ENCODE measurements at regions not wholly inside any gene's neighbourhood (a gene's known extent, or its start where the extent isn't known, plus 50 kb on each side); places are given as distances from the start of the nearest gene placed in this dataset.
"Not testable (repeated sequence)": the region's sequence is repeated elsewhere in the genome, so short reads cannot be mapped to it uniquely, and the experiment has no call there.

GRCh38 chr15:87669846-87670245, 586.7 kb downstream of the NTRK3 start:
- no peak for DNase-seq (ENCODE audit: low read depth, low spot score)
- TF ChIP-seq, protein P1, sequence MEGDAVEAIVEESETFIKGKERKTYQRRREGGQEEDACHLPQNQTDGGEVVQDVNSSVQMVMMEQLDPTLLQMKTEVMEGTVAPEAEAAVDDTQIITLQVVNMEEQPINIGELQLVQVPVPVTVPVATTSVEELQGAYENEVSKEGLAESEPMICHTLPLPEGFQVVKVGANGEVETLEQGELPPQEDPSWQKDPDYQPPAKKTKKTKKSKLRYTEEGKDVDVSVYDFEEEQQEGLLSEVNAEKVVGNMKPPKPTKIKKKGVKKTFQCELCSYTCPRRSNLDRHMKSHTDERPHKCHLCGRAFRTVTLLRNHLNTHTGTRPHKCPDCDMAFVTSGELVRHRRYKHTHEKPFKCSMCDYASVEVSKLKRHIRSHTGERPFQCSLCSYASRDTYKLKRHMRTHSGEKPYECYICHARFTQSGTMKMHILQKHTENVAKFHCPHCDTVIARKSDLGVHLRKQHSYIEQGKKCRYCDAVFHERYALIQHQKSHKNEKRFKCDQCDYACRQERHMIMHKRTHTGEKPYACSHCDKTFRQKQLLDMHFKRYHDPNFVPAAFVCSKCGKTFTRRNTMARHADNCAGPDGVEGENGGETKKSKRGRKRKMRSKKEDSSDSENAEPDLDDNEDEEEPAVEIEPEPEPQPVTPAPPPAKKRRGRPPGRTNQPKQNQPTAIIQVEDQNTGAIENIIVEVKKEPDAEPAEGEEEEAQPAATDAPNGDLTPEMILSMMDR (IDR thresholded peaks at IDR 0.05; ENCODE audit: low read depth, low read length): no peak
- in situ Hi-C loops (cut with HindIII; ENCODE audit: low sequenced_read_pairs): no loop called here
- H3K4me3 ChIP-seq (ENCODE audit: low read depth, low read length): no peak overlapping the region

DNA sequence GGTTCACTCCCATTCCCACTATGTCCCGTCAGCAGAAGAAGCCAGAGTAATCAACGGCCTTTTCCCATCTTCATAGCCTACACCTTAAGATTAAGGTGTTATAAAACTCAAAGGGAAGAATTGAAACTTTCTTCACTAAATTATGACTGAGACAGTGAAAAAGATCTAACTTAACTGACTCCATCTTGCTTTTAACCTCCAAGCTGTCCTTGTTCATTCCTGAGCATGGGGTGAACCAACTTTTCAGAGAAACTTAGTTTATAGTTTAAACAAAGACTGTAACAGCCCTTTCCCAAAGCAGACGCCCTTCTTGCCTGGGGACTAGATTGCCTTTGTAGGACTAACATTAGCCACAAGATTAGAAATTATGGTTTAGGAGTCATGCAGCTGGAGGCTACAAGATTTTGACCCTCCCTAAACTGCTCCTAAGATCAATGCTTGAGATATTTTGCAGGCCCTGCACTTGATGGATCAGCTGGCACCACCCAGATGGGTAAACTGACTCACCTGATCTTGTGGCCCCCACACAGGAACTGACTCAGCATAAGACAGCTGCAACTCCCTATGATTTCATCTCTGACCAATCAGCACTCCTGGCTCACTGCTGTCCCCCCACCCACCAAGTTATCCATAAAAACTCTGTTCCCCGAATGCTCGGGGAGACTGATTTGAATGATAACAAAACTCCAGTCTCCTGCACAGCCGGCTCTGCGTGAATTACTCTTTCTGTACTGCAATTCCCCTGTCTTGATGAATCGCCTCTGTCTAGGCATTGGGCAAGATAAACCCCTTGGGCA, 587.6 kb downstream of the NTRK3 start:
- DNase-seq (ENCODE audit: low read depth, low spot score); in situ Hi-C loops (cut with HindIII; ENCODE audit: low sequenced_read_pairs); H3K4me3 ChIP-seq (ENCODE audit: low read depth, low read length): not testable (repeated sequence)

GRCh38 chr15:87667643-87668042, 588.9 kb downstream of the NTRK3 start:
- DNase-seq (ENCODE audit: low read depth, low spot score): peak; percentile 19
- in situ Hi-C loops (cut with HindIII; ENCODE audit: low sequenced_read_pairs): no loop called here

DNA sequence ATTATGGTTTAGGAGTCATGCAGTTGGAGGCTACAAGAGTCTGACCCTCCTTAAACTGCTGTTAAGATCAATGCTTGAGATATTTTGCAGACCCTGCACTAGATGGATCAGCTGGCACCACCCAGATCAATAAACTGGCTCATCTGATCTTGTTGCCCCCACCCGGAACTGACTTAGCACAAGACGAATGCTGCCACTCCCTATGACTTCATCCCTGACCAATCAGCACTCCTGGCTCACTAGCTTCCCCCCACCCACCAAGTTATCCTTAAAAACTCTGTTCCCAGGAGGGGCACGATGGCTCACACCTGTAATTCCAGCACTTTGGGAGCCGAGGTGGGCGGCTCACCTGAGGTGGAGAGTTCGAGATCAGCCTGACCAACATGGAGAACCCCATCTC, 594.0 kb downstream of the NTRK3 start:
- no peak for DNase-seq (ENCODE audit: low read depth, low spot score)
- H3K4me3 ChIP-seq (ENCODE audit: low read depth, low read length): no peak overlapping the region
- in situ Hi-C loops (cut with HindIII; ENCODE audit: low sequenced_read_pairs): no loop called here
- TF ChIP-seq, protein P1 (IDR thresholded peaks at IDR 0.05; ENCODE audit: low read depth, low read length): no peak

More at GRCh38 chr15:87667643-87668042, 588.9 kb downstream of the NTRK3 start:
- TF ChIP-seq, protein P1 (IDR thresholded peaks at IDR 0.05; ENCODE audit: low read depth, low read length): no peak
- H3K4me3 ChIP-seq (ENCODE audit: low read depth, low read length): no peak overlapping the region

GRCh38 chr15:87661454-87662355, 594.8 kb downstream of the NTRK3 start:
- in situ Hi-C loops (cut with HindIII; ENCODE audit: low sequenced_read_pairs): no loop called here
- no peak overlapping the region for H3K4me3 ChIP-seq (ENCODE audit: low read depth, low read length)
- peak; percentile 19 for DNase-seq (ENCODE audit: low read depth, low spot score)
- TF ChIP-seq, protein P1 (IDR thresholded peaks at IDR 0.05; ENCODE audit: low read depth, low read length): no peak

GRCh38 chr15:87660251-87661129, 596.0 kb downstream of the NTRK3 start:
- no peak overlapping the region for H3K4me3 ChIP-seq (ENCODE audit: low read depth, low read length)
- TF ChIP-seq, protein P1 (IDR thresholded peaks at IDR 0.05; ENCODE audit: low read depth, low read length): peak; percentile 9
- no peak for DNase-seq (ENCODE audit: low read depth, low spot score)
- in situ Hi-C loops (cut with HindIII; ENCODE audit: low sequenced_read_pairs): no loop called here

All from astrocyte of the spinal cord (primary cell).